Left lobe of liver (tissue), 2 donors: ENCODE measurements at regions not wholly inside any gene's neighbourhood (a gene's known extent, or its start where the extent isn't known, plus 50 kb on each side); places are given as distances from the start of the nearest gene placed in this dataset.
A peak's percentile ranks its signal among the peaks of the same experiment; 100 is the strongest.
"Not testable (repeated sequence)": the region's sequence is repeated elsewhere in the genome, so short reads cannot be mapped to it uniquely, and the experiment has no call there.

Experiments used
- ATAC-seq: fragments of 200-7000 bp; cut with Tn5 transposase; one replicate; pipeline ENCODE4 v1.9.1; 2020; ENCODE audit warnings: mild to moderate bottlenecking, moderate library complexity
- DNase-seq: peaks from one replicate; pipeline ENCODE4 v3.0.0-alpha.2; 2020; ENCODE audit warnings: low spot score
- donor health status: DM: no; HTN: no; CAD: no; lungs with moderate emphysema.
- donor health status: DM: no; HTN: yes; CAD: no.

GRCh38 chr7:7042286-7042893, 140.0 kb upstream of the C1GALT1 start:
- DNase-seq, ATAC-seq: not testable (repeated sequence)

- ATAC-seq: no peak
- no peak for DNase-seq
Observed at GRCh38 chr7:7044806-7045205, 137.5 kb upstream of the C1GALT1 start.

- DNase-seq: no peak
- ATAC-seq: no peak
Observed at GRCh38 chr7:7048213-7048612, 134.1 kb upstream of the C1GALT1 start.

- no peak for DNase-seq
- ATAC-seq: no peak
Observed at GRCh38 chr7:7051206-7051877, 131.0 kb upstream of the C1GALT1 start.

DNA sequence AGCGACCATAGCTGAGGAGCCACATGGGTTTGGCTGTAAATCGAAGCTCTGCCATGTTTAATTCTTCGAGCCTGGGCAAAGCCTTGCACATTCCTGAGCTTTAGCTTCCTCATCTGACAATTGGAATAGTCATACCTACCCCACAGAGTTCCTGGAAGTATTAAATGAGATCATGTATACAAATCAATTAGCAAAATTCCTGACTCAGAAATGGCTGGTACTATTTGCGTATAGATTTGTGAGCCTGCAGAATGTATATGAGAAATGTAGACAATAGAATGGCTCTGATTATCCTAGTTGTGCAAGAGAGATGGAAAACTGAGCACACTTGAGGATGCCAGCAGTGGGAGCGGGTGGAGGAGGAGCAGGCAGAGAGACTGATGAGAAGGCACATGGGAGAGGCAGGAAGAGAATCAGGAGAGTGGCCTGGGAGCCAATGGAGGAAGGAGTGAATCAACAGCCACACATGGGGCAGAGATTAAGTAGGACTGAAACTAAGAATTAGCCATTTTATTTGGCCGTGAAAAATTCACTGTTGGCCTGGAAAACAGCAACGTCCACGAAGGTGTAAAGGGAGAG, 128.0 kb upstream of the C1GALT1 start:
- DNase-seq (no peak), ATAC-seq (no peak)

GRCh38 chr7:7060828-7061599, 121.3 kb upstream of the C1GALT1 start:
- no peak for ATAC-seq
- DNase-seq: no peak

DNA sequence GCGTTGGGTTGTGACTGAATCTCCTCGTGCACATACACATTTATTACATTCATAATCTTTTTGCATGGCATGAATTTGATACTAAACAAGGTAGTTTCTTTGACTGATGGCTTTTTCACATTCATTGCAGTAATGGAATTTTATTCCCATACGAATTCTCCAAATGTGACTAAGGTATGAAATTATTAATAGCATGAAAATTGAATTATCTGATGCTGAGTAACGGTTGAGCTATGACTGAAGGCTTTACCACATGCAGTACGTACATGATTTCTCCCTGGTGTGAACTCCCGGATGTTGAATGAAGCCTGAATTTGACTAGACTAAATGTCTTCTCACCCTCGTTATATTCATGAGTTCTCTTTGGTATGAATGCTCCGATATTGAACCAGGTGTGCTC, 104.4 kb upstream of the C1GALT1 start:
- DNase-seq (no peak), ATAC-seq (no peak)

GRCh38 chr7:7080802-7081201, 101.5 kb upstream of the C1GALT1 start:
- DNase-seq (no peak), ATAC-seq (no peak)

GRCh38 chr7:7090460-7090859, 91.9 kb upstream of the C1GALT1 start:
- DNase-seq: no peak

DNA sequence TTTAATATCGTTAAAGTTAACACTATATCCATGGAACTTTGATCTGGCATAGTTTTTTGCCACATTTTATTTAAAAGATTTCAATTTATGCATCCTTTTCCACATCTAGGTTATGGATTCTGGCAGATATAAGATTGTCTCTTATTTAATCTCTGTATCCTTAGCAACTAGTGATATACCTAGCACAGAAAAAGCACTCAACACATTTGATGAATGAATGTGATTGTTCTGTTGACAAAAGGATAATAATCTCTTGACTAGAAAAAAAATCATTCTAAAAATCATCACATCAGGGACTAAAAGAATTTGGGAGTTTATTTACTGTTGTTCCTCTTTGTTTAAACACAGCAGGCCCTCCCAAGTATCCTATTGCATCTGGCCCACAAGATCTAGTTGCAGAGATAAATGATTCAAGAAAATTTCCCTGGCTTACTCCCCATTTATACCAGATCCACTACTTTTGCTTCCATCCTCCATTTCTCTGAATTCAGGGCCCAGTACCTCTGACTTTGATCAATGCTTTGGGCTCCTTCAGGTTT, 84.0 kb upstream of the C1GALT1 start:
- ATAC-seq: no peak
- no peak for DNase-seq

More at GRCh38 chr7:7090460-7090859, 91.9 kb upstream of the C1GALT1 start:
- ATAC-seq: no peak

DNA sequence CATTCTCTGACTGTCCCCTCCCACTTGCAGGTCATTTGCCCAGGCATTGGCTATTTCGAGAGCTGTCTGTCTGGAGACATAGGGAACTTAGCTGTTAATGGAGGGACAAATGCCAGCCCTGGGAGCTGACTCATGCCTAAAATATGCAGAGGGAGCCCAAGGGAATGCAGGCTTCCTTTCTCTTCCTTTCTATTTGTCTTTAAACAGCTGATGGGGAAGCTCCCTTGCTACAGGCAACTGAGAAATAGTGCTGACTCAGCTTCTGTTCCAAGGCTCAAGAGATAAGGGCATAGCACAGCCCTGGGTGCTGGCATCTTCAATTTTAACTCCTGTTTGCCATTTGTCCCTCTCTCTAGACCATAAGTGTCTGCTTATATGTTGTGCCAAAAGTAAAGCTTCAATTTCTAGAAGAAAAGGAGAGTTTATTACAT, 82.7 kb upstream of the C1GALT1 start:
- ATAC-seq: peak; percentile 74
- DNase-seq: peak; percentile 63

DNA sequence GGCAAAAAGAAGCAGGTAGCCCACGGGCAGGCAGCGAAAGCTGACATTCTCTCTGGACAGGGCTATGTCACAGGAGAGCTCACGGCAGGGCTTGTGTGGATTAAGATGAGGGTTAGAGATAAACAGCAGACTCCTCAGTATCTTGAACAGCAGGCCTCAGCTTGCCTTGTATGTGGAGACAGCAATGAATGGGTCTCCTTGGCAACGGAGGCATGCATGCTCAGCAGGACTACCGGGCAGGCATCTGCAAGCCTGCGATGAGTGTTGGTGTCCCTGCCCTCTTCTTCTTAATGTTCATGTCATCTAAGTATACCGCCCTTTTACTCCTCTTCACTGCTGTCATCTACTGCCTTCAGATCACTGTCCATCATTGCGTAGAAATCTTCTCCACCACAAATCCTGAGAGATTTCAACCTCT, 81.9 kb upstream of the C1GALT1 start:
- no peak for ATAC-seq
- DNase-seq: no peak

GRCh38 chr7:7102906-7103305, 79.4 kb upstream of the C1GALT1 start:
- ATAC-seq (no peak), DNase-seq (no peak)

DNA sequence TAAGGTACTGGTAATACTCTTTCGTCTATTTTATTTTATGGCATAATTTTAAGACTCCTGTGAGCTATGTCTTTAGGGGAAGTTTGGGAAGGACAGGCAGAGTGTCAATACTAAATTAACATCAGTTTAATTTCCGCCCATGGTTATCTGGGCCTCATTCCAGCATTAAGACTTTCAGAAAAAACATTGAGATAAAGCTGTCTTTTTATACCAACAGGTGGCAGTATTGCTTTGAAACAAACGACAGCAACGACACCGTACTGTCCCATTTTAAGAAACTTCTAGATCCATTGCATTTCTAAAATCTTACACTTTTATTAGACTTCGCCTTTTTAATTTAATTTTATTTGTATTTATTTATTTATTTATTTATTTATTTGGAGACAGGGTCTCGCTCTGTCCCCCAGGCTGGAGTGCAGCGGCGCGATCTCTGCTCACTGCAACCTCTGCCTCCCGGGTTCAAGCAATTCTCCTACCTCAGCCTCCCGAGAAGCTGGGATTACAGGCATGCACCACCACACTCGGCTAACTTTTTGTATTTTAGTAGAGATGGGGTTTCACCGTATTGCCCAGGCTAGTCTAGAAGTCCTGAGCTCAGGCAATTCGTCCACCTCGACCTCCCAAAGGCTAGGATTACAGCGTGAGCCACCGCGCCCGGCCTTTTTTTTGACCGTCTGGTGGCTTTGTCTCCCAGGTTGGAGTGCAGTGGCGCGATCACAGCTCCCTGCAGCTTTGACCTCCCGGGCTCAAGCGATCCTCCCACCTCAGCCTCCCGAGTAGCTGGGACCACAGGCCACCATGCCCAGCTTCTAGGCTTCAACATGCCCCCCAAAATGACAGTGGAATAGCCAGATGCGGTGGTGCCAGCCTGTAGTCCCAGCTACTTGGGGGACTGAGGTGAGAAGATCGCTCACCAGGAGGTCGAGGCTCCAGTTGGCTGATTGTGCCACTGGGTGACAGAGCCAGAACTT, 78.7 kb upstream of the C1GALT1 start:
- ATAC-seq (peak; percentile 93), DNase-seq (no peak)

- DNase-seq (no peak), ATAC-seq (no peak)
Observed at GRCh38 chr7:7104314-7104698, 78.0 kb upstream of the C1GALT1 start.

DNA sequence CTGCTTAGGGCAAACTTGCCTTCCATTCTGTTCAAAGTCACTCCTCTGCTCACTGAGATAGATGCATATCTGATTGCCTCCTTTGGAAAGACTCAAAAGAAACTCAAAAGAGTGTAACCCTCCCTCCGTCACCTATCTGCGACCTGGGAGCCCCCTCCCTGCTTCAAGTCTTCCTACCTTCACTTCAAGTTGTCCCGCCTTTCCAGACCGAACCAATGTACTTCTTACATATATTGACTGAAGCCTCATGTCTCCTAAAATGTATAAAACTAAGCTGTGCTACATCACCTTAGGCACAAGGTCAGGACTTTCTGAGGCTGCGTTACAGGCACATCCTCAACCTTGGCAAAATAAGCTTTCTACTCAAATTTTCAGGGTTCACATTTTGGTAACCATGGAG, 77.4 kb upstream of the C1GALT1 start:
- DNase-seq (no peak), ATAC-seq (no peak)

GRCh38 chr7:7105800-7106582, 76.4 kb upstream of the C1GALT1 start:
- ATAC-seq (no peak), DNase-seq (no peak)

DNA sequence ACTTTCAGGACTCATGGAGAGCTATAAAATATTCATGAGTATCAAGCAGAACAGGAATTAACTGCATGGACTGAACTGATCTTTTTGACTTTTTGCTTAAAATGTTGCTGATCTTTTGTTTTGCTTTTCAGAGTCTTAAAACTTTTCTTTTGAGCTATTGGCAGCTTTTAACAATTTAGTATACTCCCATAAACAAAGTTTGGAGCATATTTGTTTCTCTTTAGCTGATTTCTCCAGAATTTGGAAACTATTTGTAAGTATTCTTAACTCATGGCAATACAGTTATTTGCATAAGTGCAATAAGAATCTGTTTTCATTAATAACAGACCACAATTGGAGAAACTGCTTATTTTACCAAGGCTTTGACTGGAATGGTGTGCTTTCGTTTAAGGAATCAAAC, 73.4 kb upstream of the C1GALT1 start:
- DNase-seq (no peak), ATAC-seq (no peak)

- ATAC-seq: no peak
Observed at GRCh38 chr7:7109934-7110333, 72.4 kb upstream of the C1GALT1 start.

More at GRCh38 chr7:7109934-7110333, 72.4 kb upstream of the C1GALT1 start:
- no peak for DNase-seq
